HCT116 (cell line): ENCODE measurements at regions not wholly inside any gene's neighbourhood (a gene's known extent, or its start where the extent isn't known, plus 50 kb on each side); places are given as distances from the start of the nearest gene placed in this dataset.

ENCODE experiments used
- ATAC-seq: fragments of 200-7000 bp; cut with Tn5 transposase; 2 replicates; pipeline ENCODE4 v1.9.1; 2020; ENCODE audit warnings: mild to moderate bottlenecking, moderate library complexity
- BruUV-seq: library from RNA; stranded (reverse); fragments of 400-500 nt; replicated peaks from 2 replicates; lab custom pipeline; 2021; lab: Mats Ljungman, UMichigan
- CTCF ChIA-PET: fragments of 300-600 bp; sonication (Branson Sonifier 250); formaldehyde crosslinking; loops from one replicate; lab custom pipeline; 2021; ENCODE audit warnings: antibody characterized with exemption; lab: Charles Lee
- POLR2A ChIA-PET: fragments of 300-600, 350-600 bp; sonication (Branson Sonifier 250); formaldehyde crosslinking; loops from one replicate; lab custom pipeline; 2021; ENCODE audit warnings: antibody characterized with exemption; lab: Charles Lee
- RAD21 ChIA-PET, 2 experiments: fragments of 300-600 bp; sonication (Branson Sonifier 250); formaldehyde crosslinking; loops; one replicate each; lab custom pipeline; 2023; ENCODE audit warnings: low total read pairs in 2 of 2; ENCODE audit not compliant: uncharacterized antibody in 2 of 2, unreplicated experiment in 2 of 2, low non-redundant PET in 1 of 2; lab: Charles Lee
- DNase-seq: peaks from one replicate; pipeline ENCODE4 v3.0.0-alpha.2; 2010; ENCODE audit warnings: low read depth, low spot score
- H2AFZ ChIP-seq: fragments of 200-600 bp; shearing (Covaris generic), sonication (generic); 2 replicates; pipeline ENCODE4 v1.6.1; 2017; ENCODE audit warnings: low read depth, mixed run types, mixed read lengths, antibody characterized with exemption, low read length; ENCODE audit not compliant: poor library complexity, severe bottlenecking
- H3K27ac ChIP-seq: 2 replicates; pipeline ENCODE4 v1.5.1; 2012; ENCODE audit warnings: low read depth, low read length
- H3K27me3 ChIP-seq: fragments of 200-600 bp; sonication (generic); 2 replicates; pipeline ENCODE4 v1.6.1; 2016; ENCODE audit warnings: mixed run types, low read length, mixed read lengths; ENCODE audit not compliant: insufficient read depth
- H3K36me3 ChIP-seq, 2 experiments: fragments of 200-500 bp in 1 of 2; fragments of 200-600 bp in 1 of 2; sonication (Bioruptor generic) in 1 of 2; sonication (generic) in 1 of 2; 2 replicates each; pipeline versions ENCODE4 v1.5.1 to v1.6.1; 2014 to 2016; ENCODE audit warnings: low read length in 2 of 2, inconsistent platforms in 1 of 2, mixed read lengths in 1 of 2, mixed run types in 1 of 2; ENCODE audit not compliant: insufficient read depth in 2 of 2, control insufficient read depth in 1 of 2
- H3K4me1 ChIP-seq, 2 experiments: fragments of 200-600 bp in 1 of 2; sonication (generic) in 1 of 2; 2 replicates each; pipeline versions ENCODE4 v1.5.1 to v1.6.1; 2012 to 2017; ENCODE audit warnings: low read length in 2 of 2, inconsistent platforms in 1 of 2, mild to moderate bottlenecking in 1 of 2, mixed read lengths in 1 of 2, mixed run types in 1 of 2, moderate library complexity in 1 of 2; ENCODE audit not compliant: insufficient read depth in 2 of 2, control insufficient read depth in 1 of 2
- H3K4me2 ChIP-seq: fragments of 200-600 bp; sonication (generic); 2 replicates; pipeline ENCODE4 v1.6.1; 2017; ENCODE audit warnings: mixed run types, low read length, mixed read lengths
- H3K4me3 ChIP-seq, 2 experiments: fragments of 200-600 bp in 1 of 2; sonication (generic) in 1 of 2; replicated peaks in 1 of 2; 2 replicates each; pipeline ENCODE4 v1.5.1; 2011 to 2016; ENCODE audit warnings: low read length in 2 of 2, control low read depth in 1 of 2, low read depth in 1 of 2, mild to moderate bottlenecking in 1 of 2, mixed read lengths in 1 of 2, mixed run types in 1 of 2
- H3K79me2 ChIP-seq: fragments of 200-600 bp; sonication (generic); 2 replicates; pipeline ENCODE4 v1.6.1; 2017; ENCODE audit warnings: mild to moderate bottlenecking, mixed run types, low read length, moderate library complexity, mixed read lengths; ENCODE audit not compliant: insufficient read depth
- H3K9ac ChIP-seq: fragments of 200-600 bp; sonication (generic); 2 replicates; pipeline ENCODE4 v1.6.1; 2016; ENCODE audit warnings: low read length, mixed read lengths
- H3K9me2 ChIP-seq: fragments of 200-600 bp; sonication (generic), shearing (Covaris generic); 2 replicates; pipeline ENCODE4 v1.6.1; 2017; ENCODE audit warnings: mixed run types, mild to moderate bottlenecking, moderate library complexity; ENCODE audit not compliant: insufficient read depth
- H3K9me3 ChIP-seq, 2 experiments: fragments of 200-500 bp in 1 of 2; fragments of 200-600 bp in 1 of 2; sonication (Bioruptor generic) in 1 of 2; sonication (generic) in 1 of 2; 2 replicates each; pipeline ENCODE4 v1.6.1; 2014 to 2017; ENCODE audit warnings: low read length in 2 of 2, mixed read lengths in 2 of 2, inconsistent platforms in 1 of 2, low read depth in 1 of 2, mild to moderate bottlenecking in 1 of 2, mixed run types in 1 of 2, moderate library complexity in 1 of 2; ENCODE audit not compliant: control insufficient read depth in 1 of 2, insufficient read depth in 1 of 2
- H4K20me1 ChIP-seq: fragments of 200-600 bp; sonication (generic), shearing (Covaris generic); 2 replicates; pipeline ENCODE4 v1.6.1; 2017; ENCODE audit warnings: mixed run types, mild to moderate bottlenecking, moderate library complexity; ENCODE audit not compliant: insufficient read depth
- ATF3 ChIP-seq: IDR thresholded peaks from 2 replicates; pipeline ENCODE4 v1.6.1; 2012
- CBX3 ChIP-seq: IDR thresholded peaks from 2 replicates; pipeline ENCODE4 v1.6.1; 2012; ENCODE audit warnings: low read depth
- CEBPB ChIP-seq: IDR thresholded peaks from 2 replicates; pipeline ENCODE4 v1.6.1; 2012; ENCODE audit warnings: low read depth
- EGR1 ChIP-seq: IDR thresholded peaks from 2 replicates; pipeline ENCODE4 v1.6.1; 2012; ENCODE audit warnings: low read depth
- ELF1 ChIP-seq: IDR thresholded peaks from 2 replicates; pipeline ENCODE4 v1.6.1; 2012; ENCODE audit warnings: low read depth, borderline replicate concordance
- EZH2 ChIP-seq: fragments of 200-600 bp; sonication (generic); IDR thresholded peaks from 2 replicates; pipeline ENCODE4 v1.6.1; 2017; ENCODE audit warnings: antibody characterized with exemption, mixed run types
- EZH2phosphoT487 ChIP-seq: fragments of 200-600 bp; IDR thresholded peaks from 2 replicates; pipeline ENCODE4 v1.6.1; 2018; ENCODE audit warnings: antibody characterized with exemption, borderline replicate concordance
- FOSL1 ChIP-seq: IDR thresholded peaks from 2 replicates; pipeline ENCODE4 v1.6.1; 2012; ENCODE audit warnings: low read depth
- JUND ChIP-seq: IDR thresholded peaks from 2 replicates; pipeline ENCODE4 v1.6.1; 2012
- POLR2A ChIP-seq: IDR thresholded peaks from 2 replicates; pipeline ENCODE4 v1.7.0; 2011; ENCODE audit warnings: borderline replicate concordance; ENCODE audit not compliant: insufficient read depth, insufficient read length; ENCODE audit errors: extremely low read depth
- RAD21 ChIP-seq: IDR thresholded peaks from 2 replicates; pipeline ENCODE4 v1.6.1; 2012; ENCODE audit warnings: low read depth, mild to moderate bottlenecking
- SP1 ChIP-seq: IDR thresholded peaks from 2 replicates; pipeline ENCODE4 v1.6.1; 2012; ENCODE audit warnings: low read depth
- TCF7L2 ChIP-seq: IDR thresholded peaks from 2 replicates; pipeline ENCODE4 v1.7.0; 2011; ENCODE audit warnings: borderline replicate concordance, inconsistent platforms; ENCODE audit not compliant: insufficient read depth, insufficient read length; ENCODE audit errors: extremely low read depth
- YY1 ChIP-seq: IDR thresholded peaks from 2 replicates; pipeline ENCODE4 v1.6.1; 2011; ENCODE audit warnings: low read length, low read depth, moderate library complexity, mild to moderate bottlenecking; ENCODE audit not compliant: insufficient replicate concordance; ENCODE audit errors: extremely low read depth
- ZFX ChIP-seq: fragments of 450-650 bp; IDR thresholded peaks from 2 replicates; pipeline ENCODE4 v1.6.1; 2017
- ZNF274 ChIP-seq: fragments of 200-500 bp; sonication (Bioruptor generic); IDR thresholded peaks from 2 replicates; pipeline ENCODE4 v1.6.1; 2014; ENCODE audit warnings: mild to moderate bottlenecking, low read depth, low read length, inconsistent platforms
- intact Hi-C: fragments of 100-400 bp; cut with micrococcal nuclease; formaldehyde crosslinking; loops from 2 replicates; pipeline ENCODE4 v1.10.0; 2022
- TF ChIP-seq, protein P1 (sequence below): IDR thresholded peaks from 2 replicates; pipeline ENCODE4 v1.6.1; 2011; ENCODE audit warnings: mild to moderate bottlenecking, low read length, moderate library complexity; ENCODE audit not compliant: insufficient replicate concordance; ENCODE audit errors: extremely low read depth
- TF ChIP-seq, protein P2 (sequence below): IDR thresholded peaks from 2 replicates; pipeline ENCODE4 v1.6.1; 2012; ENCODE audit warnings: low read depth

GRCh38 chr5:34580983-34581382 lies 75.1 kb upstream of the RAI14 start:
- no peaks in the 10 kb centered on the region for H3K9me2 ChIP-seq
- H3K27ac ChIP-seq, result no peak overlapping the region
- no peak overlapping the region for H2AFZ ChIP-seq
- H3K4me2 ChIP-seq, result no peak overlapping the region
- no peak overlapping the region for H3K4me3 ChIP-seq
- no peaks in the 10 kb centered on the region for H3K4me1 ChIP-seq
- TF ChIP-seq CBX3 (no peak), SP1 (no peak)
- H3K9me3 ChIP-seq, result no peaks in the 10 kb centered on the region
- intact Hi-C loops, result no loop called here
- DNase-seq, result no peak
- no peak overlapping the region for H3K9ac ChIP-seq
- H4K20me1 ChIP-seq, result no peaks in the 10 kb centered on the region
- no TSS peak for BruUV-seq
- no peak for ATAC-seq
- RAD21 ChIA-PET, result no interaction called here
- no peaks in the 10 kb centered on the region for H3K36me3 ChIP-seq
- POLR2A ChIA-PET, result no interaction called here
- H3K27me3 ChIP-seq, result no peaks in the 10 kb centered on the region
- CTCF ChIA-PET, result no interaction called here
- H3K79me2 ChIP-seq, result no peaks in the 10 kb centered on the region

DNA sequence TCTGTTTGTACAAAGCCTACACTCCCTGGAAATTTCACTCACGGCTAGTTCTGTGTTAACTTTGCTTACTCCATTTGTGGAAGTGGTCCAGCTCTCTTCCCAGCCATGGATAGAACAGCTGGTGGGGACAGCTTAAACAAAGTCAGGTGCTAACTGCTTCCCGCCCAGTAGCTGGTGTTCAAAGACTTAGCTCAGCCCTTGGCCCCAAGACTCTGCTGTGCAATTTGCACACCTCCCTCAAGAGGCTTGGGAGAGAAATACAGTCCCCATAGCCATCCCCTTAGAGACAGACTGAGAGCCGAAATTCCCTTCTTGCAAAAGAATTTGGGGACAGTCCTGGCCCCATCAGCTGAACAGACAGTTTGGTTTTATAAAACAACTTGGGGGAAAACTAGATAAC lies 73.8 kb upstream of the RAI14 start:
- Histone ChIP-seq H3K9me3 (no peaks in the 10 kb centered on the region), H3K4me3 (no peak overlapping the region), H3K9ac (no peak overlapping the region), H3K4me1 (no peaks in the 10 kb centered on the region), H3K4me2 (no peak overlapping the region), H3K27ac (no peak overlapping the region), H2AFZ (no peak overlapping the region), H4K20me1 (no peaks in the 10 kb centered on the region), H3K9me2 (no peaks in the 10 kb centered on the region), H3K36me3 (no peaks in the 10 kb centered on the region), H3K27me3 (no peaks in the 10 kb centered on the region), H3K79me2 (no peaks in the 10 kb centered on the region)
- BruUV-seq, result no TSS peak
- intact Hi-C loops, result no loop called here
- ATAC-seq (peak; percentile 76), DNase-seq (no peak)
- ChIA-PET POLR2A (interaction anchor here (0.9 kb wide), 1 partner anchor 11 kb away, joined by 3 read pairs; no protein-coding TSS in a partner anchor), CTCF (no interaction called here), RAD21 (no interaction called here)
- no peak for TF ChIP-seq POLR2A
- no peak for TF ChIP-seq YY1
- no peak for TF ChIP-seq EZH2
- no peak for TF ChIP-seq ATF3
- no peak for TF ChIP-seq SP1
- no peak for TF ChIP-seq ELF1
- no peak for TF ChIP-seq CEBPB
- no peak for TF ChIP-seq JUND
- TF ChIP-seq, protein P1, sequence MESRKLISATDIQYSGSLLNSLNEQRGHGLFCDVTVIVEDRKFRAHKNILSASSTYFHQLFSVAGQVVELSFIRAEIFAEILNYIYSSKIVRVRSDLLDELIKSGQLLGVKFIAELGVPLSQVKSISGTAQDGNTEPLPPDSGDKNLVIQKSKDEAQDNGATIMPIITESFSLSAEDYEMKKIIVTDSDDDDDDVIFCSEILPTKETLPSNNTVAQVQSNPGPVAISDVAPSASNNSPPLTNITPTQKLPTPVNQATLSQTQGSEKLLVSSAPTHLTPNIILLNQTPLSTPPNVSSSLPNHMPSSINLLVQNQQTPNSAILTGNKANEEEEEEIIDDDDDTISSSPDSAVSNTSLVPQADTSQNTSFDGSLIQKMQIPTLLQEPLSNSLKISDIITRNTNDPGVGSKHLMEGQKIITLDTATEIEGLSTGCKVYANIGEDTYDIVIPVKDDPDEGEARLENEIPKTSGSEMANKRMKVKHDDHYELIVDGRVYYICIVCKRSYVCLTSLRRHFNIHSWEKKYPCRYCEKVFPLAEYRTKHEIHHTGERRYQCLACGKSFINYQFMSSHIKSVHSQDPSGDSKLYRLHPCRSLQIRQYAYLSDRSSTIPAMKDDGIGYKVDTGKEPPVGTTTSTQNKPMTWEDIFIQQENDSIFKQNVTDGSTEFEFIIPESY, result no peak
- TF ChIP-seq TCF7L2, result no peak
- no peak for TF ChIP-seq ZNF274
- TF ChIP-seq ZFX, result no peak
- no peak for TF ChIP-seq EZH2phosphoT487
- no peak for TF ChIP-seq EGR1
- TF ChIP-seq, protein P2, sequence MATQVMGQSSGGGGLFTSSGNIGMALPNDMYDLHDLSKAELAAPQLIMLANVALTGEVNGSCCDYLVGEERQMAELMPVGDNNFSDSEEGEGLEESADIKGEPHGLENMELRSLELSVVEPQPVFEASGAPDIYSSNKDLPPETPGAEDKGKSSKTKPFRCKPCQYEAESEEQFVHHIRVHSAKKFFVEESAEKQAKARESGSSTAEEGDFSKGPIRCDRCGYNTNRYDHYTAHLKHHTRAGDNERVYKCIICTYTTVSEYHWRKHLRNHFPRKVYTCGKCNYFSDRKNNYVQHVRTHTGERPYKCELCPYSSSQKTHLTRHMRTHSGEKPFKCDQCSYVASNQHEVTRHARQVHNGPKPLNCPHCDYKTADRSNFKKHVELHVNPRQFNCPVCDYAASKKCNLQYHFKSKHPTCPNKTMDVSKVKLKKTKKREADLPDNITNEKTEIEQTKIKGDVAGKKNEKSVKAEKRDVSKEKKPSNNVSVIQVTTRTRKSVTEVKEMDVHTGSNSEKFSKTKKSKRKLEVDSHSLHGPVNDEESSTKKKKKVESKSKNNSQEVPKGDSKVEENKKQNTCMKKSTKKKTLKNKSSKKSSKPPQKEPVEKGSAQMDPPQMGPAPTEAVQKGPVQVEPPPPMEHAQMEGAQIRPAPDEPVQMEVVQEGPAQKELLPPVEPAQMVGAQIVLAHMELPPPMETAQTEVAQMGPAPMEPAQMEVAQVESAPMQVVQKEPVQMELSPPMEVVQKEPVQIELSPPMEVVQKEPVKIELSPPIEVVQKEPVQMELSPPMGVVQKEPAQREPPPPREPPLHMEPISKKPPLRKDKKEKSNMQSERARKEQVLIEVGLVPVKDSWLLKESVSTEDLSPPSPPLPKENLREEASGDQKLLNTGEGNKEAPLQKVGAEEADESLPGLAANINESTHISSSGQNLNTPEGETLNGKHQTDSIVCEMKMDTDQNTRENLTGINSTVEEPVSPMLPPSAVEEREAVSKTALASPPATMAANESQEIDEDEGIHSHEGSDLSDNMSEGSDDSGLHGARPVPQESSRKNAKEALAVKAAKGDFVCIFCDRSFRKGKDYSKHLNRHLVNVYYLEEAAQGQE, result no peak
- no peak for TF ChIP-seq FOSL1
- TF ChIP-seq RAD21, result no peak
